ENCODE measurements at regions not wholly inside any gene's neighbourhood (a gene's known extent, or its start where the extent isn't known, plus 50 kb on each side); places are given as distances from the start of the nearest gene placed in this dataset.

DNA sequence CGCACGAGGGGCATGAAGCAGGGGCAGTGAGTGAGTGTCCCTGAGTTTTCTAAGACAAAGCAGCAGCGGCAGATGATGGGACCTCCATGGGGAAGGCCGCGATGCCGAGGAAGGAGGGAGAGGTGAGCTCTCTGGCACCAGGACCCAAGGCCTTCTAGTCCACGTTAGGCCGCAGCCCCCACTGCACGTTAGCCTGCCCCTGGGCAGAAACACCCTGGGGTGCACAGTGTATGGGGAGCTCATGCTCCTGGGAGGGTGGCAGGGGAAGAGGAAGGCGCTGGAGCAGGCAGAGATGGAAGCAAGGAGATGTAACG is 97.3 kb upstream of the IKZF1 start:
- Histone ChIP-seq H3K79me1 (ENCODE audit: low read depth in 1 of 2, low read length in 2 of 2) (no peaks in the 10 kb centered on the region), H2BK5ac (ENCODE audit: low read depth, low read length, poor library complexity, severe bottlenecking) (no peak overlapping the region), H3K36me3 (ENCODE audit: control insufficient read depth, insufficient read depth, low read length) (no peaks in the 10 kb centered on the region), H4K20me1 (ENCODE audit: insufficient read depth, low read length) (no peaks in the 10 kb centered on the region), H4K91ac (ENCODE audit: insufficient read depth, low read depth, low read length) (no peak overlapping the region), H3K9me1 (ENCODE audit: insufficient read depth, low read length) (no peaks in the 10 kb centered on the region), H2AK9ac (replicated peaks; ENCODE audit: low read depth, low read length, poor library complexity) (no peak overlapping the region), H2BK120ac (ENCODE audit: low read depth, low read length) (no peak overlapping the region), H3K4me2 (ENCODE audit: low read depth, low read length) (no peak overlapping the region), H3K27ac (ENCODE audit: insufficient read depth, low read length) (no peak overlapping the region), H2AK5ac (ENCODE audit: low read depth, low read length) (no peak overlapping the region), H3K9me3 (ENCODE audit: control insufficient read depth, insufficient read depth, low read length) (peaks cover 7% of the 10 kb centered on the region; the same call in 1 of the 2 replicates), H2BK15ac (ENCODE audit: low read depth, low read length) (no peak overlapping the region), H3K9ac (ENCODE audit: low read depth, low read length) (no peak overlapping the region), H4K8ac (ENCODE audit: low read depth in 2 of 2, low read length in 2 of 2) (no peak overlapping the region), H3K18ac (ENCODE audit: low read depth, low read length) (no peak overlapping the region), H3K23ac (ENCODE audit: low read depth, low read length) (no peak overlapping the region), H3K14ac (replicated peaks; ENCODE audit: low read depth, low read length) (no peak overlapping the region), H3K4me1 (ENCODE audit: control insufficient read depth, insufficient read depth, low read length) (no peaks in the 10 kb centered on the region), H3K4ac (ENCODE audit: low read depth, low read length) (no peak overlapping the region), H4K5ac (ENCODE audit: low read depth, low read length) (no peak overlapping the region), H3K4me3 (ENCODE audit: insufficient read depth, low read depth, low read length) (no peak overlapping the region), H3K56ac (ENCODE audit: extremely low read depth, insufficient read depth, low read length) (no peak overlapping the region), H2AFZ (replicated peaks; ENCODE audit: low read length, poor library complexity) (no peak overlapping the region), H3K27me3 (ENCODE audit: control insufficient read depth, insufficient read depth, low read length) (no peaks in the 10 kb centered on the region), H2BK20ac (ENCODE audit: low read depth, low read length) (no peak overlapping the region)
- DNase-seq (no peak), ATAC-seq (ENCODE audit: low read depth) (no peak)
- POLR2A ChIA-PET (ENCODE audit: unreplicated experiment) = no interaction called here
- intact Hi-C loops (cut with micrococcal nuclease) = no loop called here
- dilution Hi-C loops (cut with HindIII; ENCODE audit: low sequenced_read_pairs, unreplicated experiment) = no loop called here
- no CpG with 5 or more reads among the region's 11 CpGs for WGBS, 2 experiments (ENCODE audit: extremely low coverage in 2 of 2, insufficient read length in 1 of 2)
- no peak for TF ChIP-seq CHD1 (IDR thresholded peaks at IDR 0.05; ENCODE audit: low read depth, low read length)
- no TSS peak for BruUV-seq (replicated peaks)
- in situ Hi-C loops (cut with MboI; ENCODE audit: low sequenced_read_pairs) = no loop called here
- CTCF ChIA-PET = no interaction called here
